ENCODE measurements at regions not wholly inside any gene's neighbourhood (a gene's known extent, or its start where the extent isn't known, plus 50 kb on each side); places are given as distances from the start of the nearest gene placed in this dataset.

GRCh38 chr18:1914489-1914888 lies 656.8 kb downstream of the METTL4 start:
- Mint-ChIP-seq H3K9me3 (ENCODE audit: unreplicated experiment) (peaks cover 4% of the 10 kb centered on the region), H3K27me3 (ENCODE audit: unreplicated experiment) (peaks cover 4% of the 10 kb centered on the region), H3K4me3 (ENCODE audit: unreplicated experiment) (no peak overlapping the region), H3K36me3 (ENCODE audit: low read depth, unreplicated experiment) (peaks cover 6% of the 10 kb centered on the region), H3K4me1 (ENCODE audit: unreplicated experiment) (no peaks in the 10 kb centered on the region), H3K27ac (ENCODE audit: unreplicated experiment) (no peak overlapping the region)
- no peak for DNase-seq (ENCODE audit: low spot score)
- TF ChIP-seq CTCF (IDR thresholded peaks at IDR 0.05; ENCODE audit: unreplicated experiment): no peak

- no peak for DNase-seq (ENCODE audit: low spot score)
- Mint-ChIP-seq H3K27me3 (ENCODE audit: unreplicated experiment) (peaks cover 2% of the 10 kb centered on the region), H3K4me3 (ENCODE audit: unreplicated experiment) (no peak overlapping the region), H3K4me1 (ENCODE audit: unreplicated experiment) (no peaks in the 10 kb centered on the region), H3K36me3 (ENCODE audit: low read depth, unreplicated experiment) (no peaks in the 10 kb centered on the region), H3K27ac (ENCODE audit: unreplicated experiment) (no peak overlapping the region), H3K9me3 (ENCODE audit: unreplicated experiment) (peaks cover 4% of the 10 kb centered on the region)
- TF ChIP-seq CTCF (IDR thresholded peaks at IDR 0.05; ENCODE audit: unreplicated experiment): no peak
Observed at GRCh38 chr18:1916869-1917523, 654.3 kb downstream of the METTL4 start.

- H3K4me3 Mint-ChIP-seq (ENCODE audit: unreplicated experiment): no peak overlapping the region
- no peak overlapping the region for H3K27ac Mint-ChIP-seq (ENCODE audit: unreplicated experiment)
- H3K27me3 Mint-ChIP-seq (ENCODE audit: unreplicated experiment): peaks cover 2% of the 10 kb centered on the region
- no peaks in the 10 kb centered on the region for H3K4me1 Mint-ChIP-seq (ENCODE audit: unreplicated experiment)
- H3K36me3 Mint-ChIP-seq (ENCODE audit: low read depth, unreplicated experiment): no peaks in the 10 kb centered on the region
- TF ChIP-seq CTCF (IDR thresholded peaks at IDR 0.05; ENCODE audit: unreplicated experiment): no peak
- H3K9me3 Mint-ChIP-seq (ENCODE audit: unreplicated experiment): peaks cover 4% of the 10 kb centered on the region
- no peak for DNase-seq (ENCODE audit: low spot score)
Observed at GRCh38 chr18:1917569-1917968, 653.7 kb downstream of the METTL4 start.

GRCh38 chr18:1922066-1922465 lies 649.2 kb downstream of the METTL4 start:
- no peak for DNase-seq (ENCODE audit: low spot score)
- H3K9me3 Mint-ChIP-seq (ENCODE audit: unreplicated experiment): no peaks in the 10 kb centered on the region
- H3K27ac Mint-ChIP-seq (ENCODE audit: unreplicated experiment): no peak overlapping the region
- no peaks in the 10 kb centered on the region for H3K4me1 Mint-ChIP-seq (ENCODE audit: unreplicated experiment)
- no peak for TF ChIP-seq CTCF (IDR thresholded peaks at IDR 0.05; ENCODE audit: unreplicated experiment)
- peaks cover 3% of the 10 kb centered on the region for H3K27me3 Mint-ChIP-seq (ENCODE audit: unreplicated experiment)
- no peaks in the 10 kb centered on the region for H3K36me3 Mint-ChIP-seq (ENCODE audit: low read depth, unreplicated experiment)
- no peak overlapping the region for H3K4me3 Mint-ChIP-seq (ENCODE audit: unreplicated experiment)

GRCh38 chr18:1928711-1929110 lies 642.6 kb downstream of the METTL4 start:
- no peaks in the 10 kb centered on the region for H3K4me1 Mint-ChIP-seq (ENCODE audit: unreplicated experiment)
- H3K36me3 Mint-ChIP-seq (ENCODE audit: low read depth, unreplicated experiment): no peaks in the 10 kb centered on the region

More at GRCh38 chr18:1928711-1929110, 642.6 kb downstream of the METTL4 start:
- Mint-ChIP-seq H3K27me3 (ENCODE audit: unreplicated experiment) (peaks cover 3% of the 10 kb centered on the region), H3K4me3 (ENCODE audit: unreplicated experiment) (no peak overlapping the region), H3K27ac (ENCODE audit: unreplicated experiment) (no peak overlapping the region), H3K9me3 (ENCODE audit: unreplicated experiment) (no peaks in the 10 kb centered on the region)
- no peak for DNase-seq (ENCODE audit: low spot score)
- TF ChIP-seq CTCF (IDR thresholded peaks at IDR 0.05; ENCODE audit: unreplicated experiment): no peak
